NCI-H69 (cell line): ENCODE measurements at regions not wholly inside any gene's neighbourhood (a gene's known extent, or its start where the extent isn't known, plus 50 kb on each side); places are given as distances from the start of the nearest gene placed in this dataset.
A peak's percentile ranks its signal among the peaks of the same experiment; 100 is the strongest.
"Not testable (repeated sequence)": the region's sequence is repeated elsewhere in the genome, so short reads cannot be mapped to it uniquely, and the experiment has no call there.

ENCODE experiments used
- DNase-seq: peaks from one replicate; lab custom pipeline; 2025; lab: John Stamatoyannopoulos, UW

GRCh38 chr1:104019675-104020049, 270.0 kb downstream of the AMY1C start:
- peak; percentile 24 for DNase-seq

DNA sequence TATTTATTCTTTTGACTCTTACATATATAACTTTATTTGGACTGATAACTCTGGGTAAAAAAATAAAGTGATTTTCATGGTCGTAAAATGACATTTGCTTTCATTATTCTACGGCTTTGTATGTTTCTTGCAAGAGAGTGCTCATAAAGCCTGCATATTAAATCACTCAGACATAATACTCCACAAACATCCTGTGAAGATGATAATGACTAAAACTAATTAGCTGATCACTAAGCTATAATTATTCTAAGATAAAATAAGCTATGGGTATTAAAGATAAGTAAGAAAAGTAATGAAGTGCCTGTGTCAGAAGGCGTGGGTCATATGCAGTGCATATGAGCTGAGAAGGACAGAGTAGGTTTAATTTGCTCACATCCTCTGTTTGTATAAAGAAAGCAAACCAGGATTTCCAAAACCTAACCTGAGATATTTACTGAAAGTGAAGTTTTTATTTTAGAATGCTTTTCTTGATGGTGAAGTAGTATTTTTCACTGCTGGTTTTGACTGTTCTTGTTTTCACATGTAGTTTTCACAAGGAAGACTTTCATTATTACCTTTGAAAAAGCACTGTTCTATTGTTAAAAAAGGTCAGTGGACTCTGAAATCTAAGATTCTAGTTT, 278.8 kb downstream of the AMY1C start:
- DNase-seq, result peak; percentile 86

DNA sequence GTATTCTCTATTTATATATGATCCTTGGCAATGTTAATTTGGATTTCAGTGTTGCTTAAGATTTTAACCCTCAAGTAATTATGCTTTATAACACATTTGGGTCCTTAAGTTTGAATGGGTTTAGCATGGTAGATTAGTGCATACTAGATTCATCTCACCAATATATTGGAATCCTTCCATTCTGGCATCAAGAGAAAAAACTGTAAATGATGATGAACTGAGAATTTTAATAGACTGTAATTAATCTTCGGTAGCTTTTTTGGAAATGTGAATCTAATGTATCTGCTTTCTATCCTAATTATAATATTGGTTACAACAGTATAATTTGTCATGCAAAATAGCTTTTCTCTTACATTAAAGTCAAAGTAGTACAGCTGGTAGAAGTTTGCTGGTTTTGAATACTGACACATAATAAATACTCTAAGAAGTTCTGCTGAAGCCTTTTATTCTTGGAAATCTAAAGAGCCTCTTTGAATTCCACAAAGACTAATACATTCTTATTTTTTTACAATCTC, 279.8 kb downstream of the AMY1C start:
- peak; percentile 22 for DNase-seq

GRCh38 chr1:104056786-104057185, 307.1 kb downstream of the AMY1C start:
- DNase-seq, result no peak

DNA sequence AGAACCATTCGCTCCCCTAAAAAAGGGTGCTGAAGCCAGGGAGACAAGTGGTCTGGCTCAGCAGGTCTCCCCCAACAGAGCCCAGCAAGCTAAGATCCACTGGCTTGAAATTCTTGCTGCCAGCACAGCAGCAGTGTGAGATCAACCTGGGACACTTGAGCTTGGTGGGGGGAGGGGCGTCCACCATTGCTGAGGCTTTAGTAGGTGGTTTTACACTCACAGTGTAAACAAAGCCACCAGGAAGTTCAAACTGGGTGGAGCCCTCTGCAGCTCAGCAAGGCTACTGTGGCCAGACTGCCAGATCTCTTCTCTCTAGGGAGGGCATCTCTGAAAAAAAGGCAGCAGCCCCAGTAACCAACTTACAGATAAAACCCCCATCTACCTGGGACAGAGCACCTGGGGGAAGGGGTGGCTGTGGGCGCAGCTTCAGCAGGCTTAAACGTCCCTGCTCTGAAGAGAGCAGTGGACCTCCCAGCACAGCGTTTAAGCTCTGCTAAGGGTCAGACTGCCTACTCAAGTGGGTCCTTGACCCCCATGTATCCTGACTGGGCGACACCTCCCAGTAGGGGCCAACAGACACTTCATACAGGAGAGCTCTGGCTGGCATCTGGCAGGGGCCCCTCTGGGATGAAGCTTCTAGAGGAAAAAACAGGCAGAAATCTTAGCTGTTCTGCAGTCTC, 307.7 kb downstream of the AMY1C start:
- DNase-seq, result peak; percentile 77

DNA sequence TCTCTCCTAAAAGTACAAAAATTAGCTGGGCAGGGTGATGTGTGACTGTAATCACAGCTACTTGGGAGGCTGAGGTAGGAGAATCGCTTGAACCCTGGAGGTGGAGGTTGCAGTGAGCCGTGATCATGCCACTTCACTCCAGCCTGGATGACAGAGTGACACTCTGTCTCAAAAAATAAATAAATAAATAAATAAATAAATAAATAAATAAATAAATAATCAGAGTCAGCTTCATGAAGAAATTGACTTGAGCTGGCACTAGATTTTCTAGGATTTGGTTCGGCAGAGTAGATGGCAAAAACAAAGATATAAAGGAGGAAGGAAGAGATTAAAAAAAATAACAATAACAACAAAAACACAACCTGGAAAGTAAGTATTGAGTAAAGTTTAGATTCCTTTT, 311.9 kb downstream of the AMY1C start:
- DNase-seq, result not testable (repeated sequence)

DNA sequence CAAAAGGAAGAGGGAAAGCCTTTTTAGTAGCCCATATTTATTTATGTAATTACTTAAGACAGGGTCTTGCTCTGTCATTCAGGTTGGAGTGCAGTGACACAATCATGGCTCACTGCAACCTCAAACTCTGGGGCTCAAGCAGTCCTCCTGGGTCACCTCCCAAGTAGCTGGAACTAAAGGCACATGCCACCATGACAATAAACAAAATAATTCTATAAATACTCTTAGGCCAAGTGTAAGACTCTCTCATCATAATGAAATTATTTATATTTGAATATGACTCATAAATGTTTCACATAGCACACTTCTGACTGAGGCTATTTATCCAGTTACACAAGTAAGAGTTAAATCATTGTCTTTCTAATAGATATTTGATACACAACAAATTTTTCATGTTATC, 314.7 kb downstream of the AMY1C start:
- DNase-seq, result no peak

- no peak for DNase-seq
Measured at GRCh38 chr1:104072915-104073371, 323.2 kb downstream of the AMY1C start.

- DNase-seq, result no peak
Measured at GRCh38 chr1:104073463-104073902, 323.8 kb downstream of the AMY1C start.

- peak; percentile 24 for DNase-seq
Measured at GRCh38 chr1:104082221-104082620, 332.5 kb downstream of the AMY1C start.

GRCh38 chr1:104084380-104084779, 334.7 kb downstream of the AMY1C start:
- DNase-seq, result no peak

DNA sequence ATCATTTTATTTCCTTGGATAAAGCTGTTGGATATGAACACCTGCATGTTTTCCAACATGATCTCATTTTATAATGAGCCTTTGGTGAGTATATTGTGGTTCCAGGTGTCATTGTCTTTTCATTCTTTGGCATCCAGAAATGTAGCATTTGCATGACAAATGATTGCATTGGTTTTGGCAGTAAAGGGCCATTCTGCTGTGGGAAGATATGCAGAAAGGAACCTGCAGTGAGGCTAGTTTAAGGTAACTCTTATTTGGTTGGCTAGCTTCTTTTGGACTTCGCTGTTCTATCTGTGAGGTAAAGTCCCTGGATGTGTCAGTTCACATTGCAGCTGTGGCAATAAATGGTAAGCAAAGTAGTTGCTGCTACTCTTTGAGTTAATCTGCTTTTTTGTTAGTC, 343.0 kb downstream of the AMY1C start:
- peak; percentile 28 for DNase-seq

DNA sequence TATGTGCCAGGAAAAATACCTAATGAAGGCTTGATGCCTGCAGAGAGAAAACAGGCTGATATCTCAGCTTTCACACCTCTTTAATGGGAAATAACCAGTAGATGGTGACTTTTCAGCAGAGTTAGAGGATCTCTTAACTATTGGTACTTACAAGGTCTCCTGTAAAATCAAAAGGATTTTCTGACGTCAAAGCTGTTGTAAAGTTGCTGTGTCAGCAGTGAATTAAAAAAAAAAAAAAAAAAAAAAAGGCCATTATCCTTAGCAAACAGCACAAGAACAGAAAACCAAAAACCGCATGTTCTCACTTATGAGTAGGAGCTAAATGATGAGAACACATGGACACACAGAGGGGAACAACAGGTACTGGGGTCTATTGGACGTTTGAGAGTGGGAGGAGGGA, 349.1 kb downstream of the AMY1C start:
- no peak for DNase-seq

DNA sequence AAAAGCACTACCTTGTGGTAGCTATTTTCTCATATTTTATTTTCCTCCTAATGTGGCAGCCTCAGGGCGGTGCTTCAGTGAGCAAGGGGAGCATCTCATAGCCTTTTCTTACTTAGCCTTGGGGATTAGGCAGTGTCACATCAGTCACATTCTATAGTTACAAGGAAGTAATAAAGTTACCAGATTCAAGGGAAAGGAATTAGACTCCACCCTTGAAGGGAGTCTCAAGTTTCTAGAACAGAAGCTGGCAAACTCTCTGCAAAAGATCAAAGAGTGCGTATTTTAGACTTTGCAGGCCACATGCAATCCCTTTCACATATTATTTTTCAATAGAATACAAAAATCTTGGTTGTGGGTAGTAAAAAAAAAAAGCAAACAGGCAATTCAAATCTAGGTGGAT, 350.4 kb downstream of the AMY1C start:
- DNase-seq, result peak; percentile 81

- DNase-seq, result no peak
Measured at GRCh38 chr1:104105465-104105864, 355.8 kb downstream of the AMY1C start.

DNA sequence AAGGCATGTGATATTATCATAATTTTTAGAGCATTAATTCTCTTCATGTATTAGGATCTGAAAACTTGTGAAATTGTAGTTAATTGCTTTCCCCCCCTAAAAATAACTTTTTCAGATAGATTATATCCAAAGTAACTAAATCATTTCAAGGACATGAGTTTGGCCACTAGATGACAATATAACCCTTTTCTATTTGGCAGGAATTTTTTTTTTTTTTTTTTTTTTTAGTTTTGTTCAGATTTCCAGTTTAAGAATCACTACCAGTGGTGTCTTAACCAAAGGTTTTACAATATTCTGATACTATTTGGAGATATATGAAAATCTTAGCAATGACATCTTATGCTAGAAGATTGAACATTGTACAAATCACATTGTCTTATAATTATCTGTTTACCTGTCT, 370.8 kb downstream of the AMY1C start:
- peak; percentile 11 for DNase-seq

DNA sequence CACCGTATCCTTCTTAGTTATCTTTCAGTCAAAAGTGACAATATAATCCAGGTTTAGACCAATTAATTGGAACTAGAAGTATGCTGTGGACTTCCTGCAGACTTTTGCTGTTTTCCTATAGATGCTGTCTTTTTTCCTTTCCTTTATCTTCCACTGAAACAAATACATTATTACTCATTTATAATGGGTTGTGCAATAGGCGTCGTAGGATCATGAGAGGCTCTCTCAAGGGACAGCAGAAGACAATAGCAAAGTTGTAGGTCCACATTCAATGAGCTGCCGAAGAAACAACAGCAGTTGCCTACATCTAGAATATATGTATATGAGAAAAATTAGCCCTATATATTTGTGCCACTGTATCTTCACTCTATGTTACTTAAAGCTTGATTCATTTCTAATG, 371.6 kb downstream of the AMY1C start:
- peak; percentile 12 for DNase-seq

DNA sequence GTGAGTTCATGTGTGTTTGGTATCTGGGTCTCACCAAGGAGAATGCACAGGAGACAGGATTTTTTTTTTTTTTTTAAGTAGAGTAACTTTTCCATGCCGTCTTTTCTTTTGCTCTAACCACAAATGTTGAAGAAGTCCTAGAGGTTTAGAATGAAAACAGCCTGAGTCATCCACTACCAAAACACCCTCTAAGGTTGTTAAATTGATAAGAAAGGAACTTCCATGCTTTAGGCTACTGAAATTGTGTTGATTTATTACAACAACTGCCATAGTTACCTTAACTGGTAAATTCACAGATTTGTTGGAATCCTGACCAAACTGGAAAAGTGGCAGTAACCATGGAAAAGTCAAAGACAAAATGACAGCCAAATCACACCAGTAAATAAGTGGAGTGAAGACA, 375.6 kb downstream of the AMY1C start:
- no peak for DNase-seq

- no peak for DNase-seq
Measured at GRCh38 chr1:104125970-104126369, 376.3 kb downstream of the AMY1C start.

DNA sequence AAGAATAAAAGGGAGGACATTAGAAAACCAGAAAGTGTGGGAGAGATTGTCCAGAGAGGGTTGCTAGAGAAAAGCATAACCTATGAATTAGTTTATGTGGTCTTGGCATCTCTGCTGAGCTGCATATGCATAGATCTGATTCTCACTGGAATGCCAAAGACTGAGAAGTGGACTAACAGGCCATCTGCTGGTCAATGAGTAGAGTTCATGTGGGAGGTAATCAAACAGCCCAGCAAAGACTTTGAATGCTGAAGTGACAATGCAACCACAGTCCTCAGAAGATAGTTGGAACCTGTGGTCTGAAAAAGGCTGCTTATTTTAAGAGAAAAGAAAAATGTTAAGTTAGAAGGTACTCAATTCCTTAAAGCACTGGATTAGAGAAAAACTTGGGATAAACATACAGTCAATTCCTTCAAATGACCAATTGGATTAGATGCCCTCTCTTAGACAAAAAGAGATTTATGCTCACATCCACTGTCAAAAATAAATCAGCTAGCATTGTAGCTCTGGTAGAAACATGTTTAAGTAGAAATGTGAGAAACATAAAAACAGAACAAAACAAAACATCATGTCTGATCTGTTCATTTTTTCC, 382.8 kb downstream of the AMY1C start:
- peak; percentile 74 for DNase-seq

- not testable (repeated sequence) for DNase-seq
Measured at GRCh38 chr1:104135036-104135435, 385.3 kb downstream of the AMY1C start.

DNA sequence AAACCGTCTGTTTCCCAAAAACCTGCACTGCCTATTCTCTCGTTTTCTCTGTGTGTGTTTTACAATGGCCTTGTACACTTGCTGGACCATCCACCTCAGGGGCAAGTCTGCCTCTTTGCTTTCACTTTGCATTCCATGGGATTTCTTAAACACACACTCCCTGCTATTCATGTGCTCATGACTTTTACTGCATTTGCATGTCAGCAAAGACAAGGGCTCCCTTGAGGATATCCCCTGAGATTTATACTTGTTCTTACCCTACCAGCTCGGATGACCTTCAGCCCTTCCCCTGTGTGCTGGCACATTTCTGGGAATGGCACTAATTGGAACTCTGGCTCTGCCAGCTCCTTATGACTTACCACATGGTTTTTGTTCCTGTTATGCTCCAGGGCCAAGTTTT, 386.9 kb downstream of the AMY1C start:
- peak; percentile 20 for DNase-seq

DNA sequence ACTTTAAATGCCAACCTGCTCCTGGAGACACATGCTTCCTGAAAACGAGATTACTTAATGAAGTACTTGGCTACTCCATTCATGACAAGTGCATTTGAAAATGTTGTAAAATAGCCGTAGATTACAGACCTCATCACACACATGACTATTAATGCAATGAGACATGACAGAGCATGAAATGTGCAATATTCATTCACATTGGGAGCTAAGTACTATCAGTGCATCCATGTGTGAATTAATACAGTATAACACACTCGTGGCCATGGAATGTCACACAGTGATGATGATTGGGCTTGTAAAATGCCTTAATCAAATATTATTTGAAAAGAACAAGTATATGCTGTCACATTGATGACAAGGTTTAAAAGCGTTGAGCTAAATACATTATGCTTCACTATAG, 407.0 kb downstream of the AMY1C start:
- no peak for DNase-seq
